ENCODE measurements at regions not wholly inside any gene's neighbourhood (a gene's known extent, or its start where the extent isn't known, plus 50 kb on each side); places are given as distances from the start of the nearest gene placed in this dataset.

- Histone ChIP-seq H3K4me3 (no peak overlapping the region), H3K27me3 (no peaks in the 10 kb centered on the region), H3K36me3 (no peaks in the 10 kb centered on the region), H3K4me1 (no peaks in the 10 kb centered on the region), H3K9me3 (no peaks in the 10 kb centered on the region), H3K27ac (no peak overlapping the region)
- intact Hi-C loops (cut with DNase I): no loop called here
- DNase-seq (no peak), ATAC-seq (no peak)
- TF ChIP-seq CTCF (IDR thresholded peaks at IDR 0.05): no peak
These were observed 310.8 kb downstream of the YTHDC2 start for GRCh38 chr5:113824307-113824706.

GRCh38 chr5:113825176-113825575, 311.7 kb downstream of the YTHDC2 start:
- H3K9me3 ChIP-seq: no peaks in the 10 kb centered on the region
- H3K4me1 ChIP-seq: no peaks in the 10 kb centered on the region
- DNase-seq: no peak
- TF ChIP-seq CTCF (IDR thresholded peaks at IDR 0.05): no peak
- H3K36me3 ChIP-seq: no peaks in the 10 kb centered on the region
- intact Hi-C loops (cut with DNase I): no loop called here
- ATAC-seq: no peak
- no peak overlapping the region for H3K4me3 ChIP-seq
- no peaks in the 10 kb centered on the region for H3K27me3 ChIP-seq
- no peak overlapping the region for H3K27ac ChIP-seq

- H3K4me3 ChIP-seq: no peak overlapping the region
- no peak for TF ChIP-seq CTCF (IDR thresholded peaks at IDR 0.05)
- H3K9me3 ChIP-seq: no peaks in the 10 kb centered on the region
- H3K4me1 ChIP-seq: no peaks in the 10 kb centered on the region
- no peak overlapping the region for H3K27ac ChIP-seq
- H3K27me3 ChIP-seq: no peaks in the 10 kb centered on the region
- DNase-seq: no peak
- H3K36me3 ChIP-seq: no peaks in the 10 kb centered on the region
- peak; percentile 16 for ATAC-seq
- intact Hi-C loops (cut with DNase I): no loop called here
These were observed 333.4 kb downstream of the YTHDC2 start for GRCh38 chr5:113846941-113847340.

- H3K9me3 ChIP-seq: no peaks in the 10 kb centered on the region
- no peak for ATAC-seq
- TF ChIP-seq CTCF (IDR thresholded peaks at IDR 0.05): no peak
- H3K27ac ChIP-seq: no peak overlapping the region
- no peak for DNase-seq
- H3K27me3 ChIP-seq: no peaks in the 10 kb centered on the region
- no peak overlapping the region for H3K4me3 ChIP-seq
- H3K4me1 ChIP-seq: no peaks in the 10 kb centered on the region
- intact Hi-C loops (cut with DNase I): no loop called here
- no peaks in the 10 kb centered on the region for H3K36me3 ChIP-seq
These were observed 350.9 kb downstream of the YTHDC2 start for GRCh38 chr5:113864437-113864836.

GRCh38 chr5:113866763-113867162, 353.3 kb downstream of the YTHDC2 start:
- TF ChIP-seq CTCF (IDR thresholded peaks at IDR 0.05): no peak
- Histone ChIP-seq H3K36me3 (no peaks in the 10 kb centered on the region), H3K27ac (no peak overlapping the region), H3K9me3 (no peaks in the 10 kb centered on the region), H3K4me1 (no peaks in the 10 kb centered on the region), H3K4me3 (no peak overlapping the region), H3K27me3 (no peaks in the 10 kb centered on the region)
- intact Hi-C loops (cut with DNase I): no loop called here
- no peak for ATAC-seq
- DNase-seq: no peak

- Histone ChIP-seq H3K4me1 (no peaks in the 10 kb centered on the region), H3K36me3 (no peaks in the 10 kb centered on the region), H3K27ac (no peak overlapping the region), H3K9me3 (no peaks in the 10 kb centered on the region), H3K4me3 (no peak overlapping the region), H3K27me3 (no peaks in the 10 kb centered on the region)
- ATAC-seq (no peak), DNase-seq (no peak)
- no peak for TF ChIP-seq CTCF (IDR thresholded peaks at IDR 0.05)
- intact Hi-C loops (cut with DNase I): no loop called here
These were observed 356.1 kb downstream of the YTHDC2 start for GRCh38 chr5:113869611-113870010.
